ENCODE measurements at regions not wholly inside any gene's neighbourhood (a gene's known extent, or its start where the extent isn't known, plus 50 kb on each side); places are given as distances from the start of the nearest gene placed in this dataset.
"Not testable (repeated sequence)": the region's sequence is repeated elsewhere in the genome, so short reads cannot be mapped to it uniquely, and the experiment has no call there.

DNA sequence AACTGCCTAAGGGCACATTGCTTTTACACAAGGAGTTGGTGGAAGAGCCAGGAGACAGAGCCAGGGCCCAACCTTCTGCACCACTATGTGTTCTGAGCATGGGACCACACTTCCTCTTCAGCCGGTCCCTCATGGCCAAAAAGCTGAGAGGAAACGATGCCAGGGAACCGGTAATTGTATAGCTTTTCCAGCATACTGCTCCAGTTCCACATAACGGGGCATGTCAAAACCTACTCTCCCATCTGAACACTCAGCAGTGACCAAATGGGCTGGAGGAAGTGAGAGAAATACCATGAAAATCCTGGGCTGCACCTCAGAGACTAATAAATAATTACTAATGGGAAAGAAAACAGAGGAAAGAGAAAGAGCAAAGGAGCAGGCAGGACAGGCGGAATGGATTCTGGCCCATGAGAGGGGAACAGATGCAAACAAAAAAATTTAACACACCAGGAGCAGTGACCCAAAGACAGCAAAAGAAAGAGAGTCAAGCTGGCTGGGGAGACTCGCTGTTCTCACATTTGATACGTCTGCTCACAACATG lies 52.0 kb upstream of the BMP2 start:
- intact Hi-C loops (cut with micrococcal nuclease), result no loop called here

DNA sequence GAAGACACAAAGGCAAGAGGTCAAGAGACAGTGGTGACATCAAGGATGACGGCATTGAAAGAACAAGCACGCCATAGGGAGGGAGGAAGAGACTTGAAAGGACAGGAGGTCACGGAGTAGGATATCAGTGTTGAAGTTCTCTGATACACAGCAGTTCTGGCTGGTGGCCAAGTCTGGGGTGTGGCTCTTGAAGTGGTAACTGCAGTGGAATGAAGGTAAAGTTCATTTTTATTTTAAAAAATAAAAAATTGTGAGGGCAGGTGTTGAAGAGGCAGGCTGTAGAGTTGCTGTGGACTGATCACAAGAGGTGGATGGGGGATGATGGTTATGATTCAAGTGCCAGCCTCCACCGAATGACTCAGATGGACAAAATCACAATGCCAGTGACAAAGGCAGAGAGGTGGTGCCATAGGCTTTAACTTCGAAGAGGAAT lies 53.2 kb upstream of the BMP2 start:
- intact Hi-C loops (cut with micrococcal nuclease), result no loop called here

DNA sequence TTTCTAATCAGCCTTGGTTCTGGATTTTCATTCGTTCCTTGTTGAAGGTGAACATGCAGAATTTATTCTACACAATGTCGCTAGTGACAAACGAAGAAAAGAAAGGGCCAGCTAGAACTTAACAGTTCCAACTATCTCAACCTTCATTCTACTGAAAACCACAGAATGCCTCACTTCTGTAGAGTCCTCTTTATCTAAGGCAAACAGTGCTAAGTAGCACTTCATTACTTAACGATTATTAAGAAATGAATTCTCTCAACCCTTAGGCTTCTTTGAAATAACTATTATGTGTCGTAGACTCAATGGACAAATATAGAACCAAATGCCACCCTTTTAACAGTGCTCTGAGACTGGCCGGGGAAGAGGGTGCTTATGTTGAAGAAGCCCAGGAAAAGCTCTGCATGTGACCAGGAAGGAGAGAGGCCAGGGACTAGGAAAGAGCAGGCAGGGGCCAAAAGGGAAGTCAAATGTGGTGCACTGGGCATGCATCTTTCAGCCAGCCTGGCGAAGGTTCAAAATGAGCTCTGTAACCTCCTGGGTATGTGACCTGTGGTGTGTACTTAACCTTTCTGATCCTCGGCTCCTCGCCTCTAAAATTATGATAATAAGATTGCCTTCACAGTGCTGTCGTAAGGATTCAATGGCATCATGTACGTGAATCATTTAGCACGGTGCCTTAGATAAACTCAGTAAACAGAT lies 55.4 kb upstream of the BMP2 start:
- intact Hi-C loops (cut with micrococcal nuclease), result no loop called here

DNA sequence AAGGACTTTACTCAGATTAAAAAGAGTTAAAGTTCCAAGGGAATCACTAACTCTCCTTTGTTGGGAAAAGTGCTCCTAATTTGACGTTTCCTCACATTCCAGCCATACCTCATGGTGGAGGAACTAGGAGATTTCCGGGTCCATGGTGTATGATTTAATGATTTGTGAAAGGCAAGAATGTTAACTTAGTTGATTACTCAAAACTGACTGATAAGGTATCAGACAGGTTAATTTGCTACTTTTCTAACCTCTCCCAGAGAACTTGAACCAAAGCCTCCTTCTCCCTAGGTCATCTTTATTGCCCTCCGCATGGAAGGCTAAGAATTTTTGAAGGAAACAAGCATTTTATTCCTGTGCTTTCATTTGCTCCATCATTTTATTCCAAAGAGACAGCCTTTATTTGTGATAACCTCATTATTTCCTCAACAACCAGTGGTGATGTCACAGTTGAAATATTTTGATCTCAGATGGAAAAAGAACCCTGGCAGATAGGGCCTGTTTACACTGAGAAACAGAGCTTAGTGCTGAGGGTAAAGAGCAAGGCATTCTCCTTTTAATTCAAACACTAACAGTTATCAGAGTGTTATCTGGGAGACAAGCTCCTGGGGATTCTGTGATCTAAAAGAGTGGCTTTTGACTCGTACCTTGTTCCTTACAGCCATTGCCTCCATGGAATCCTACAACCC lies 57.4 kb upstream of the BMP2 start:
- intact Hi-C loops (cut with micrococcal nuclease), result no loop called here

DNA sequence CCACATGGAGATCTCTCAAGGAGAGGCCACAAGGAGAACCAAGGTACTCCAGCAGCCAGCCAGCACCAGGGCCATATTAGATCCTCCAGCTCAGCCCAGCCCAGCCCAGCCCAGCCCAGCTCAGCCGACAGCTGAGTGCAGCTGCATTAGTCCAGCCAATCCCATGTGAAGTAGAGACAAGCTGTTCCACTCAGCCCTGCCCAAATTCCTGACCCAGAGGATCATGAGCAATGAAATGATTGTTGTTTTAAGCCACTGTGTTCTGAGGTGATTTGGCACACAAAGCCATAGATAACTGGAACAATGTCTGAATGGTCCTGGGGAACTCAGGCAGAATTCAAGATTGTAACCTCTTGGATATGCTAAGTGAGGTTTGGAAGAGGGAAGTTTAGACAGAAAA lies 59.5 kb upstream of the BMP2 start:
- intact Hi-C loops (cut with micrococcal nuclease), result no loop called here

DNA sequence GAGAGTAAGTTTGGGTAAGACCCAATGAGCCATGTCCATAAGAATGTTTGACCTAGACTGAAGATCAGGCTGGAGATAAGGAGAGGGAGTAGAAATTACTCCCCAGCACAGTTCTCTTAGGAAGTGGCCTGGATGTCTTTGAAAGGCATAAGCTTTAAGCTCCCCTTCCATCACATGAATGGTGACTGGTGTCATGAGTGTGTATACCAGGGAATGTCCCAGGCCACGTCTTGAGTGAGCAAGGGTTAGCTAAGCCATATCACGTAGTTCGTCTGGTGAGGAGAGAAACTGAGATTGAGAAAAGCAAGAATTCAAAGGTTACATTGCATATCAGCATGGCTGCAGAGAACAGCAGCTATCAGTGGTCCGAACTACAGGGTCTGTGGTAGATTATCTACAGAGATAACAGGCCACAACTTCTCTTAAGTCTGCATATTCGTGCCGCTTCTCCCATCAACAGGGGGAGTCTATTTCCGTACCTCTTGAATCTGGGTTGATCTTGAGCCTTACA lies 60.1 kb upstream of the BMP2 start:
- intact Hi-C loops (cut with micrococcal nuclease), result no loop called here

DNA sequence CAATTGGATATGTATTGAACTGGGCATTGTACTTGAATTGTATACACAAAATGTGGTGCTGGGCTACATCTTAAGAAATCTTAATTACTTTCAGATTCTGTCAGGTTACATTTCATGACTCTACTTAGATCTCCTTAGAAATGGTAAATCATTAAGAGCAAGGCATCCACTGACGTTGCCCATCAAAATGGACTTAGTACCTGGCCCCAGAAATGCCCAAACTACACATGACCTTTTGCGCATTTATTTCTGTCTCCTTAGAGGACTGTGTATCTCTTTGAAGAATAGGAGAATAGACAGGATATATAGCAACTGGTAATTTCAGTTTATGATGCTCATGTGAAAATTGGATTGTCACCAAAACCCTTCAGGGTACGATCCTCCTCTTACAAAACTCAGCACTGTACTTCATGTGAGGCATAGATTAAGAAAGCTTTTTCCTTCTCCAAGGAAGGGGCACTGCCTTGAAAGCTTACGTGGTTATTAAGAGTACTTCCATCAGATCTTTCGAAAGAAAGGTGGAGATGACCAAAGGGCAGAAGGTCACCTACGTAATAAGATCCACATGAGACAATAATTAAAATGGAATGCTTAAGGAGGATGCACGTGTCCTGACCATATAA lies 61.4 kb upstream of the BMP2 start:
- intact Hi-C loops (cut with micrococcal nuclease), result no loop called here

DNA sequence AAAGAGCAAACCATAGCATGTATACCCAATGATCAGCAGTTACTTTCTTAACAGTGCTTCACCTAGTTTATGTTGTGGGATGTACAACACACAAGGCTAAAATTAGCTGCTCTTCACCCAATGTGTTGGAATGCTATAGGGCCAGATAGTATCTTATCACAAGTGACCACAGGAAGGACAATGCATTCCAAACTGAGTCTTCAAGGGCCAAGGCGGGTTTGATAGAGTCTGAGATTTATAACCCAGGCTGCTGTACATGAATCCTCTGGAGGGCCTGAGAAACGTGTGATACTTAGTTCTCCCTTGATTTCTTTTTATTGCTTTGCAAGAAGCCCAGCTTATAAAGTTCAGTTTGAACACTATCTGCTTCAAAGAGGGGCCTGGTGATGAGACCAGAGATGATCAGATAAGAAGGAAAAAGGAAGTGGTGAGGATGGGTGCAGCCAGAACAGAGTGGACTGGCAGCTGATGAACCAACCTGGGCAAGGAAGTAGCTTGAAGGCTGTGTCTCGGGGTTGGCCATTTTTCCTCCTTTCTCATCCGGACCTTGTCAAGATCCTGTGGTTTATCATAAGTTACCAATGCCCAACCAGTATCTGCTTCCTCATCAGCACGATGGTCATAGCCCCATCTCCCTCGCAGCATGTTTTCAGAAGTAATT lies 62.2 kb upstream of the BMP2 start:
- intact Hi-C loops (cut with micrococcal nuclease), result no loop called here

DNA sequence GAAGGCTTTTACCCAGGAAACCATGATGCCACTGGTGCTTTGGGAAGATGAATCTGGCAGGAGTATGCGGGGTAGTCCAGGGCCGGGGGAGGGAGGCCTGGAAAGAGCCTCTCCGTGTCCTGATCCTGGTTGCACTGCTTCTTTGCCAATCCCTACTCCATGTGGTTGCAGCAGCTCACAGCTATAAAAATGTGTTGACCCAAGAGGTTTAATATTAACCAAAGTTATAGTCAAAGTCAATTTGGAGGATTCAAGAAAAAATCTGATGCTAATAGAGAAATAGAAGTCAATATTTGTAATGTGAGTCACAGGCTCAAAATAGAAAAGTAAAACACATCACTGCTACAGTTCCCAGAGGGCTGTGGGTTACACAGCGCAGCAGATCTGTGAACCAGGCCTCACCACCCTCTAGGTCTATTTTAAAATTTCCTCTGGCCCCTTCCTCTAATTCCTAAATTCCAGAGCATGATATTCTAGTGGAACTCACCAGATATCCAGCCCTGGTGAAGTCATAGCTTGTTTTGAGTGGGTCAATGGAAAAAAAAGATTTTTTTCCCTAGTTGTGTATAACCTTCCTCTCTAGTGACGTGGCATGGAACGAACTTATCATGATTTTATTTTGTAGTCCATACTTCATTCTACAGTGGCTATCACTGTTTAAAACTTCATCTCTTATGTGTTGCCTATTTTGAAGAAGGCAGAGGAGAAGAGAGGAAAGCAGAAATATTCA lies 63.2 kb upstream of the BMP2 start:
- intact Hi-C loops (cut with micrococcal nuclease), result no loop called here

DNA sequence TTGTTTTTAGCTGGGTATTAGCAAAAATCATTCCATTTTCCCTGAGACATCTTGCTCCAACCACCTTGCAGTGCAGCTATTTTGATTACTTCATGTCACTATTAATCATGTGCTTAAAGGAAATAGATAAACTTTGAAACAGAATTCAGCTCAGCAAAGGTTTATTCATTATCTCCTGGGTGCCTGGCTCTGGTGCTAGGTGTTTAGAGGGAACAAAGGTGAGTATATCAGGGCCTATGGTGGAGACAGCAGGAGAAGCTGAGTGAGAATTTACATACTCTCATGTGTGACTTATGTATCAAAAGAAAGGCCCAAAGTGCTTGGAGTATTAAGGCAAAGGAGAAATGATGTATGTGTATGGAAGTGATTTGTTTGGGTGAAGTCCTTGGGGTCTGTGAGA lies 63.8 kb upstream of the BMP2 start:
- intact Hi-C loops (cut with micrococcal nuclease), result no loop called here

DNA sequence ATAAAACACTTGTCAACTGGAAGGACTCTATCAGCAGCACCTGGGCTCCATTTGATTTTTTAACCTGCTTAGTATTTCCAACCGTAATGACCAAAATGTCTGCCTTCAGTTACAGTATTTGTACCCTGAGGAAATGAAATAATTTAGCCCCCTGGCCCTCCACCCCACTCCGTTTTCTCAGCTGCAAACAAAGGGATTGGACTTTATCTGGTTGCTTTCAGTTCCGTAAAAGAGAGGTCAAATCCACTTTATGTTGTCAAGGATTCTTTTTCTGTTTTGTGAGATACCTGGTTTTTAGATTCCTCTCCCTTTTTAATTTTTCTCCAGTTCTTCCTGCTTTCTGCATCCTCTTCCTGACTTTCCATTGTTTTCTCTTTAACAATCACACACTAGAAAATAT lies 64.4 kb upstream of the BMP2 start:
- intact Hi-C loops (cut with micrococcal nuclease), result no loop called here

DNA sequence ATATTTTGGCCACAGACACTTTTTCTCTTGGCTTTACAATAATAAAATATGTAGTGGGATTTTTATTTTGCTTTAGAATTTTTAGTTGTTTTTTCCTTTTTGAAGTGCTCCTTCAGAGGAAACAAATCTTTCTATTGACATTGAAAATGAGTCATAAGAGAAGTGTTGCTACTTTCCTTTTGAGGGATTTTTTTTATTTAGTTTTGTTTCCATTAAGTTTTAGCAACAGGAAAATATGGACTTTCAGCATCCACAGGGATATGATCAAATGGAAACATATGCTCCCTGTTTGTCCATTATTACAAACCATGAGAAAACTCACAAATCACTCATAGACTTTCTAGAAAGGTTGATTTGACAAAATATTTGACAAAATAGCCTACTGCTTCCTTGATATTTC lies 65.3 kb upstream of the BMP2 start:
- intact Hi-C loops (cut with micrococcal nuclease), result no loop called here

DNA sequence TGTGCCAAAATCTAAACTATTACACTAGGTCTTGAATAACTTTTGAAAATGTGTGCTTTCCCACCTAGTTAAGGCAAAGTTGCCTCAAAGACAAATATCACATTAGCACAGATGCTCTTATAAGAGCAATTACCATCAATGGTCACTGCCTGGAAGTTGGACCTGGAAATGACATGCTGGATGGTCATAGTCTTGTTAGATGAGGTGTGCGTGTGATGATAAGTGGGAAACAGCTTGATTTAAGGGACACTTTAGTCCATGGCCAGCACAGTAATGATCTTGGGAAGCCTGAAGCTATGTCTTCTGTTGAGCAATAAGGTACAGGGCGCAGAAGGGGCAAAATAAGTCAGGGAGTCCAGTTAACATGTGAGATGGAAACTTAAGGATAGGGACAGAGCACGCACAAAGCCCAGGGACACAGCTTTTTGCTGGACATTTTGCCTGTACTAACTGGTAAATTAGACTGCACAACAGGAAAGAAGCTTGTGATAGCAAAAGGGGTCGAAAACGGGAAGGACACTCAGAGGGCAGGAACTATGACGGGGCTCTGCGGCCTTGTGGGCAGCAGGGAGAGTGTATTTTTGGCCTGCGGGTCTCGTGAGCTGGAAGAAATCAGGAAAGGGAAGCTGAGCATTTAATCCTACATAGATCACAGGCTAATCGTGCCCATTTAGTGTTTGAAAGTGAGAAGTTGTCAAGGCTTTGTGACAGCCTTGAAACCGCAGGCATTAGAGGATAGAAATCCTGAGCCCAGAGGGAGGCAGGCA lies 66.7 kb upstream of the BMP2 start:
- intact Hi-C loops (cut with micrococcal nuclease), result no loop called here

DNA sequence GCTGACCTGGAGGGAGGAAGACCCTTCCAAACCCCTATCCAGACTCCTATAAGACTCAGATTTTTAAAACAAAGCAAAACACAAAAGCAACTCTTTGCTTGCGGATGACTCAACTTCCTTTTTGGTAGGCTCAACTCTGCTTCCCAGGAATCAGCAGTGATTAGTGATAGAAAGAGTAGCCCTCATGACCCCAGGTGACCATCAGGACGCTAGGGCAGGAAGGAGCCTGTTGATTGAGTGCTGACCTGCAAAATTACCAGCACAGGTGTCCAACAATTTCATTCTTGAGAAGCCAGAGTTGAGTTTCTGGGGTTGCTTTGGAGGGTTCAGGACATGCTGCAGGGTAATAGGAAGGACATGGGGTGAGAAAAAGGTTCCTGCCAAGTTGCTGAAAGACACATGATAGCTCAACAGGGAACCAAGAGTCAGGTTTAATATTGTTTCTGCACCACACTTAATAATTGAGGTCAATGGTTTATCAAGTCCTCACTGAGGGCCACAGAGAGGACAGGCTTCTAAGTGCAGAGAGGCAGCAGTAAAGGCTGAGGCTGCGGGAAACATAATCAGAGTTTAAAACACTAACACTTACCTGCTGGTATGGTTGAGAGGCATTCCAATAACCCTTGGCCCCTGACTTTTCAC lies 67.4 kb upstream of the BMP2 start:
- intact Hi-C loops (cut with micrococcal nuclease), result no loop called here

DNA sequence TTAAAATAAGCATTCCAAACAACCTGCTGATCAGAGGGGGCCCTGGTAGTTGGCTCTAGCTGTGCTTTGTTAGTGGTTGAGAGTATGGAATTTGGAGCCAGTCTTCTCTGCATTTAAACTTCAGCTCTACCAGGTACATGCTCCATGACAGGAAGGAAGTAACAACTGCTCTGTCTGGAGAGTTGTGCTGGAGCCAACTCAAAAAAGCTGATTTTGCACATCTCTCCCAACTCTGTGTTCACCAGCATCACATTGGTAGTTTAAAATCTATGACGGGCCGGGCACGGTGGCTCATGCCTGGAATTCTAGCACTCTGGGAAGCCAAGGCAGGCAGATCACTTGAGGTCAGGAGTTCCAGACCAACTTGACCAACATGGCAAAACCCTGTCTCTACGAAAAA lies 68.8 kb upstream of the BMP2 start:
- intact Hi-C loops (cut with micrococcal nuclease), result no loop called here

DNA sequence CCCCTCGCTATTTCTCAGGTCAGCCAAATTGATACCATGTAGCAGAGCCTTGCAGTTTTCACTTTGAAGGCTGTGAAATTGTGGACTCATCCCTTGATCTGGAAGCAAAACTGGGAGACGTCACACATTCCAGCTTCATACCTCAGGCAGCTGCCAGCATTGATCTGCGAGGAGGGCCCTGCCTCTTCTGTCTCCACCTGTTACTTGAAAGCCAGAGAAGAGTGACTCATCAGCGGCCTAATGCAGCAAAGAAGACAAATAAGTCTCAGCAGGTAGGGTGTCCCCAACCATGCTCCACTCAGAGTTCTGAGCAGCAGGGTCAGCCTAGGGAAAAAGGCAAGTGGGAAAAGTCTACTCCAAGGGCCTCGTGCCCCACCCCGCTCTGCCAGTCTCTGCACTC lies 69.4 kb upstream of the BMP2 start:
- intact Hi-C loops (cut with micrococcal nuclease), result no loop called here

DNA sequence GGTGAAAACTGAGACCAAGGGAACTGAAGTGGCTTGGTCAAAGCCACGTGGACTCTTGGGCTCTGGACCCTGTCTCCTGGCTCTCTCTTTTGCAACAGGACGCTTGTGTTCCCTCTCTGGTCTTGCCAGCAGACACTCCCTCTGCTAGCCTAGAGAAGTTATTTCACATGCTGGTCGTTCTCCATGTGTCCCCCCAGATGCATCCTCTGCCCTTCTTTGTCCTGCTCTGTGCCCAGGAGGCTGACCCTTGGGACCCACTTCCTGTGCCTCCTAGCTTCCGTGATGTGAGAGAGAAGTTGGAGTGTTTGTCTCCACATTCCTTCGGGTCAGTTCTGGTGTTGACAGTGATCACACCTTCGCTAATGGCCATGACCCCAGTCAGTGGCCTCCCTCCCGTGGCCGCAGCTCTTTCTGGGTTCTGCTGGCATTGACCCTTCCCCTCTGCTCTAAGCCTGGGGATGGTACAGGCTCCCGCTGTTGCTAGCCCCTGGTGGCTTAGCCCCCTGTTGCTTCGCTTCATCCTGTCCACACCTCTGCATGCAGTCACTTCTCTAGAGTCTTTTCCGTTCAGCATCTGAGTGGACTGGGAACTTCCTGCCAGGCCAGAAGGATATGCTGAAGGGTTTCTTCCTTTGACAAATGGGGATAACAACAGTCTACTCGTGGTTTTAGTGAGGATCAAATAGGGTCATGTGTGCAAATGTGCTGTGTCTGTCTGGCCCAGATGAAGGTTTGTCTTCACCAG lies 70.1 kb upstream of the BMP2 start:
- intact Hi-C loops (cut with micrococcal nuclease), result no loop called here

DNA sequence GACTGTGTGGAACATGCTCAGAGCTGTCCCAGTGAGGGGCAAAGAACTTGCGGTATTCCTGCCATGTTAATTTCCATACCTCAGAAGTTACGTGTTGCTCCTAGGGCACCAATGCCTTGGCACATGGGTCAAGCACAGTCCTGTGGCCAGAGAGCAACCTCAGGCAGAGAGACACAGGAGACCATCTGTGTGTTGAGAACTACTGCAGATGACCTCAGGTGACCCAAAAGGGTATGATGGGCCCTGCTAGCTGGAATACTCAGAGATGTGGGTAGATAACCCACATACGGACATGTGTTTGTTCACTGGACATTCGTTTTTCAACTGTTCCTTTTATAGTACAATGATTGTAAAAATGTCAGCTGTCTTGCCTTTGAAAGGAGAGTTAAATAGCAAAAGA lies 71.5 kb upstream of the BMP2 start:
- intact Hi-C loops (cut with micrococcal nuclease), result no loop called here

DNA sequence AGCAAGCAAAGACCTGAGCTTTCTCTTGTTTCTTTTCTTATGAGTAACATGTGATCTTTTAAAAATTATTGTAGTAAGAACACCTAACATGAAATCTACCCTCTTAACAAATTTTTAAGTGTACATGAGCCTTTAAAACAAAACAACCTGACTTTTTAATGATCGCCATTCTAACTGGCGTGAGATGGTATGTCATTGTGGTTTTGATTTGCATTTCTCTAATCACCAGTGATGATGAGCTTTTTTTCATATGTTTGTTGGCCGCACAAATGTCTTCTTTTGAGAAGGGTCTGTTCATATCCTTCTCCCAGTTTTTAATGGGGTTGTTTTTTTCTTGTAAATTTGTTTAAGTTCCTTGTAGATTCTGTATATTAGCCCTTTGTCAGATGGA lies 73.7 kb upstream of the BMP2 start:
- intact Hi-C loops (cut with micrococcal nuclease), result not testable (repeated sequence)
